GM18520 (cell line): ENCODE measurements at regions not wholly inside any gene's neighbourhood (a gene's known extent, or its start where the extent isn't known, plus 50 kb on each side); places are given as distances from the start of the nearest gene placed in this dataset.
A peak's percentile ranks its signal among the peaks of the same experiment; 100 is the strongest.
"Not testable (repeated sequence)": the region's sequence is repeated elsewhere in the genome, so short reads cannot be mapped to it uniquely, and the experiment has no call there.

Experiments used
- ATAC-seq: cut with Tn5 transposase; IDR thresholded peaks from one replicate; pipeline ENCODE4 v1.9.1; 2021; ENCODE audit not compliant: unreplicated experiment

GRCh38 chr18:38572554-38573111, 1007.0 kb upstream of the CELF4 start:
- no peak for ATAC-seq

DNA sequence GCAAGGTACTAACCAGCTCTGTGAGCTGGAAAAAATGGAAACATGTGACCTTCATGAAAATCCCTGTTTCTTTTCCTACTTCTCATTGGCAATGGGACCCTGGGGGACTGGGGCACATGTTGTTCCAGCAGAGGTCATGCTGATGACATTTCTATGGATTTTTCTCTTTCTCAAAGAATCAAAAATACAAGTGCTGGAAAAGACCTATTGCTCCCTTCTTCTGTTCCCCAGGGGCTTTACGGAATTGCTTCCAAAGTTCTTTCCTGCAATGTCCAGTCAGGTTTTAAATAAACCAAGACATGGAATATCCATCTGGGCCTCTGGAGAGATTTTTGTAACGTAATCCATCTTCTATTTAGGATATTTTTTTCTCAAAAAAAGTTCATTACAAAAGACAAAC, 1006.1 kb upstream of the CELF4 start:
- ATAC-seq = no peak

GRCh38 chr18:38565513-38565912, 999.9 kb upstream of the CELF4 start:
- ATAC-seq = no peak

GRCh38 chr18:38563396-38563980, 997.9 kb upstream of the CELF4 start:
- ATAC-seq = no peak

GRCh38 chr18:38557006-38557405, 991.4 kb upstream of the CELF4 start:
- ATAC-seq = no peak

GRCh38 chr18:38552732-38553321, 987.2 kb upstream of the CELF4 start:
- ATAC-seq = no peak

GRCh38 chr18:38551881-38552280, 986.3 kb upstream of the CELF4 start:
- no peak for ATAC-seq

- no peak for ATAC-seq
Observed at GRCh38 chr18:38545071-38545470, 979.5 kb upstream of the CELF4 start.

GRCh38 chr18:38539856-38540255, 974.3 kb upstream of the CELF4 start:
- ATAC-seq = no peak

GRCh38 chr18:38539371-38539770, 973.8 kb upstream of the CELF4 start:
- ATAC-seq = no peak

DNA sequence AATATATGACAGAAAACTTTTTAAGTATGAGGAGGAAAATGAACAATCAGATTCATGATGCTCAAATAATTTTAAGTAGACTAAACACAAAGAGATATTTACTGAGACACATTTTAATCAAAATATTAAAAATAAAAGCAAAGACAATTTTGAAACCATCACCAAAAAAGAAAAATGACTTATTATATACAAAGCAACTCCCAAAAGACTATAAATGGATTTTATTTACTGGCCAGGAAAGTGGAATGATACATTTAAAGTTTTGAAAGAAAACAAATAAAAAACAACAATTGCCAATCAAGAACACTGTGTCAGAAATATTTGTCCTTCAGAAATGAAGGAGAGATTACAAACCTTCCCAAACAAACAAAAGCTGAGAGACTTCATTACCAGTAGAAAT, 968.5 kb upstream of the CELF4 start:
- ATAC-seq = no peak

GRCh38 chr18:38526922-38527321, 961.3 kb upstream of the CELF4 start:
- peak; percentile 45 for ATAC-seq

DNA sequence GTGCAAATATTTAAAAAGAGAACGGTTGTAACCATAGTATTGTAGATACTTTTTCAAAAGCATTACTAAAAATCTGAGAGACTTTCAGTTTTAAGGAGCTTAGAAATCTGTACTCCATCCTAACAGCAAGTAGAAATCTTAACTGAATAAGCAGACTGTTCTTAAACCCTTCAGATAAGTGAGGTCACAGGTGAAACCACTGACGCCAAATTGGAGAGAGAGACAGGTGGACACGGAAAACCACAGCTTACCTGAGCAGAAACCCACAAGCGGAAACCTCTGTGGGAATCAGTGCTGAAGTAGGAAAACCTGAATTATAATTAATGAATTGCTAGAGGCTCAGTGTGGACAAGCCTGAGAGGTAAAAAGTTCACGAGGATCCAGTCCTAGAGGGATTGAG, 959.4 kb upstream of the CELF4 start:
- ATAC-seq = no peak

DNA sequence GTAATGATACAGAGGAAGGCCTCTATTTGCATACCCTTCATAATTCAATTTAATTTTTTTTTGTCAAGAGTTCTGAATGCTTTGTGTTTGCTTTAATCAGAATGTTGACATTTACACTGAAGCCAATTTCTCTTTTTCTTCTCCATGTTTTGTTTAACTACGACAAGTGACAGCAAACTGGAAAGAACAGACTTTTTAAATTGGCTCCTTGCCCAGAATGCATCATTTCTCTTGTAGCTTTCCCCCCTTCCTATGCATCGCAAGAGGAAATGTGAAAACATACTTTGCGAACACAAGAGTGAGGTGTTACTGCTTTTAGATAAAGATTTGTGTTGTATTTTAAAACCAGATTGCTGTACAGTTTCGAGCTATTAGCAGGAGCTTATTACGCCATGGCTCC, 955.2 kb upstream of the CELF4 start:
- no peak for ATAC-seq

DNA sequence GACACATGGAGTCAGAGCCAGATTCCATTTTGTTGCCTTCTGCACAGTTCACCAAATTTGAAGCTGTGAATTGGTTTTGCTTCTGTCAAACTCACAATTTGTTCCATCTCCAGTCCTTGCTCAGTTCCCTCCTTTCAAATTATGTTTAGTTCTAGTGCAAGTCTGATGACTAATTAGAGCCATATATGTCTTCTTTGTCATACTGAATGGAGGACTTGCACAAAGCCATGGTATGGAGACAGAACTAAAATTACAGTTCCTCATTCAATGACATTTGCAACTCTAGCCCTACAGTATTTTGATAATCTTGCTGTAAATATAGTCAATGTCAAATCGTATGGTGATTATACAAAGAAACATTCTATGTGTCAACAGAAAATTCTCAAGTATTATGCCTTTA, 936.9 kb upstream of the CELF4 start:
- no peak for ATAC-seq

- ATAC-seq = no peak
Observed at GRCh38 chr18:38497266-38497665, 931.7 kb upstream of the CELF4 start.

DNA sequence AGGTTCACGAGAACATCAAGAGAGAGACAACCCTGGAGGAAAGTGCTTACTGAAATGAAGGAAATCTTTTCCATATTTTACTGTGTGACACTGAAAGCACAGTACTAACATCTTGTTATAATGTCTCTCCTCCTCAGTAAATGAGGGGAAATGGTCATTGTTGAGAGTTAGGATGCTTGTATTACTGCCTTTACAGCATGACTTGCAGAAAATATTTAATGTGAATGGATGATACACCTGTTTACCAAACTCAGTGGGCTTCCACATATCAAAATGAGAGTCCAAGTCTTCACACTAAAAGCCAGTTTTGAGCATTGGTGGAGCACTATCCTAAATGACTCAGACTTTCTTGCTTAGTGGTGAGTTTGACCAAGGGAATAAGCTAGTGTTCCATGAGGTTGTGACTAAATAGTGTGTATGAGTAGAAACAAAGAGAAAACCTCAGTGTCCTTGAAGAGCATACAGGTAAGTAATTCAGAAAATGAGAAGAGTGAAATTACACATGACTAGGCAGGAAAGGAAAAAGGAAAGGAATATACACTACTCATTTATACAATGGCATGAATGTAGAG, 930.7 kb upstream of the CELF4 start:
- ATAC-seq = no peak

- ATAC-seq = no peak
Observed at GRCh38 chr18:38494065-38494464, 928.5 kb upstream of the CELF4 start.

DNA sequence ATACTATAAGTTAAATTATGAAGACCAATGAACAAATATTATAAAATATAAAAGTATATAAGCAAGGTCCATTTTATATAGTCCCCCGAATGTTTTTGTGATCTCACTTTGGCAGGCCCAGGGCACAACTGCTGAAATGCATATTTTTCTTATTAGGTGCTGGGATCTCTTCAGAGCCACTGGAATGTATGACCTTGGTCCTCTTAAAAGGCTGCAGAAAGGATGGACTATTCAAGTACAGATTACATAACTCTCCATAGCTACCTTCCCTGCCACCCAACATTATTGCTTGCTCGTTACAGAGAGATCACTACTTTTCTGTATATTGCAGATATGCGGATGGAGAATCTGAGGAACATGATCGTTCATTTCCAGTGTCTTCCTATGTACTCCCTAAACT, 925.6 kb upstream of the CELF4 start:
- no peak for ATAC-seq

DNA sequence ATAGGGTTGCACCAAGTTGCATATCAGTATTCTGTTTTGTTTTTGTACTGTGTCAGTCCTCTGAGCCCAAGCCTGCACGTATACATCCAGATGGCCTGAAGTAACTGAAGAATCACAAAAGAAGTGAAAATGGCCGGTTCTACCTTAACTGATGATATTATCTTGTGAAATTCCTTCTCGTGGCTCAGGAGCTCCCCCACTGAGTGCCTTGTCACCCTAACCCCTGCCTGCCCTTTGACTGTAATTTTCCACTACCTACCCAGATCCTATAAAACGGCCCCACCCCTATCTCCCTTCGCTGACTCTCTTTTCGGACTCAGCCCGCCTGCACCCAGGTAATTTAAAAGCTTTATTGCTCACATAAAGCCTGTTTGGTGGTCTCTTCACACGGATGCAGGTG, 924.1 kb upstream of the CELF4 start:
- not testable (repeated sequence) for ATAC-seq

- no peak for ATAC-seq
Observed at GRCh38 chr18:38487521-38487920, 921.9 kb upstream of the CELF4 start.

GRCh38 chr18:38483326-38483725, 917.7 kb upstream of the CELF4 start:
- ATAC-seq = no peak

DNA sequence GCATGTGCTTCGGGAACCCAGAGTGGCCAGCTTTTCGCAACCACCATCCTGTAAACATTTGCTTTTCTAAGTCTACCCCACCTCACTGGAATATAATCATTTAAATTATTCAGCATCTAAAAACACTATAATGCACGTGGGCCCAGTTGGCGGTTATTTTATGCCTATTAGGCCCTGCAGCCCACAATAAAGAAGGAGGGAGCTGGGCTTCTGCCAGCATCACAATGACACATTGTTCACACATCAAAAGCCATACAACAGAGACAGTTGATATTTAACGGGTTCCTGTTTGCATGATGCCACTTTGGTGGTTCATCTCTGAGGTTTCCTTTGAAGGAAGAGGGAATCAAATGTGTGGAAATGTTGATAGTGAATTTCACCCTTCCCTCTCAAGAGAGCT, 916.0 kb upstream of the CELF4 start:
- ATAC-seq = no peak
